ENCODE measurements at regions not wholly inside any gene's neighbourhood (a gene's known extent, or its start where the extent isn't known, plus 50 kb on each side); places are given as distances from the start of the nearest gene placed in this dataset.

DNA sequence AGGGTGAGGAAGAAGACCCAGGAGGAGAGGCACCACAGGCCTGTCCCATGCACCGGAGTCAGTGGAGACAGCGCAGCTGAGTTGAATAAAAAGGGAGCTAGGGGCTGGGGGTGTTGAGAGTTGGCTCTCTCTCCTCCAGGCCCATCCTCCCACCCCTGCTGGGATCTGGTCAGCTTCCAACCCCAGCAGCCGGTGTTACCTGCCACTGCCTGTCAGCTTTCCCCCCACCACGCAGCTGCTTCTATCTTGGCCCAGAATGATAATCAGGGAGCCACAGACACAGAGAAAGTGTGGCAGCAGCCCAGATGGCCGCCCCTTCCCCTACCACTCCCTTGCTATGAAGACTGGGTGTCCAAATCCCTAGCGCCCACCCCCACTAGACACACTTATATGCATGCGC lies 120.6 kb upstream of the RPL38 start:
- no peak overlapping the region for H3K4me3 ChIP-seq
- TF ChIP-seq, protein P1, sequence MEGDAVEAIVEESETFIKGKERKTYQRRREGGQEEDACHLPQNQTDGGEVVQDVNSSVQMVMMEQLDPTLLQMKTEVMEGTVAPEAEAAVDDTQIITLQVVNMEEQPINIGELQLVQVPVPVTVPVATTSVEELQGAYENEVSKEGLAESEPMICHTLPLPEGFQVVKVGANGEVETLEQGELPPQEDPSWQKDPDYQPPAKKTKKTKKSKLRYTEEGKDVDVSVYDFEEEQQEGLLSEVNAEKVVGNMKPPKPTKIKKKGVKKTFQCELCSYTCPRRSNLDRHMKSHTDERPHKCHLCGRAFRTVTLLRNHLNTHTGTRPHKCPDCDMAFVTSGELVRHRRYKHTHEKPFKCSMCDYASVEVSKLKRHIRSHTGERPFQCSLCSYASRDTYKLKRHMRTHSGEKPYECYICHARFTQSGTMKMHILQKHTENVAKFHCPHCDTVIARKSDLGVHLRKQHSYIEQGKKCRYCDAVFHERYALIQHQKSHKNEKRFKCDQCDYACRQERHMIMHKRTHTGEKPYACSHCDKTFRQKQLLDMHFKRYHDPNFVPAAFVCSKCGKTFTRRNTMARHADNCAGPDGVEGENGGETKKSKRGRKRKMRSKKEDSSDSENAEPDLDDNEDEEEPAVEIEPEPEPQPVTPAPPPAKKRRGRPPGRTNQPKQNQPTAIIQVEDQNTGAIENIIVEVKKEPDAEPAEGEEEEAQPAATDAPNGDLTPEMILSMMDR (IDR thresholded peaks at IDR 0.05) = no peak
- intact Hi-C loops (cut with DNase I) = no loop called here
- no peaks in the 10 kb centered on the region for H3K9me3 ChIP-seq
- H3K4me1 ChIP-seq = no peaks in the 10 kb centered on the region
- ATAC-seq (no peak), DNase-seq (no peak)
- WGBS, 3 donors = 46 to 60% (median 57%) methylated on average over 7 of the region's 7 CpGs
- peaks cover 0 to 42% (median 21%) of the 10 kb centered on the region in 3 donors for H3K27me3 ChIP-seq (ENCODE audit: insufficient read depth in 3 of 3, low read length in 2 of 3)
- no peaks in the 10 kb centered on the region for H3K36me3 ChIP-seq (ENCODE audit: insufficient read depth in 1 of 2, low read depth in 1 of 2)
- no peak overlapping the region for H3K27ac ChIP-seq

GRCh38 chr17:74083321-74083720 lies 120.2 kb upstream of the RPL38 start:
- H3K9me3 ChIP-seq = no peaks in the 10 kb centered on the region
- no peak overlapping the region for H3K4me3 ChIP-seq
- intact Hi-C loops (cut with DNase I) = no loop called here
- H3K27ac ChIP-seq = no peak overlapping the region
- no peak for ATAC-seq
- H3K4me1 ChIP-seq = no peaks in the 10 kb centered on the region
- no peaks in the 10 kb centered on the region for H3K36me3 ChIP-seq (ENCODE audit: insufficient read depth in 1 of 2, low read depth in 1 of 2)
- TF ChIP-seq, protein P1 (IDR thresholded peaks at IDR 0.05) = no peak
- H3K27me3 ChIP-seq (ENCODE audit: insufficient read depth in 3 of 3, low read length in 2 of 3) = peaks cover 0 to 41% (median 18%) of the 10 kb centered on the region in 3 donors
- no peak for DNase-seq
- 79 to 83% (median 81%) methylated on average over 3 of the region's 3 CpGs for WGBS, 3 donors

- Histone ChIP-seq H3K27ac (no peak overlapping the region), H3K27me3 (ENCODE audit: insufficient read depth in 3 of 3, low read length in 2 of 3) (peaks cover 0 to 25% (median 14%) of the 10 kb centered on the region in 3 donors), H3K36me3 (ENCODE audit: insufficient read depth in 1 of 2, low read depth in 1 of 2) (no peaks in the 10 kb centered on the region), H3K4me1 (no peaks in the 10 kb centered on the region), H3K4me3 (no peak overlapping the region), H3K9me3 (no peaks in the 10 kb centered on the region)
- WGBS, 3 donors = 53 to 64% (median 59%) methylated on average over 3 of the region's 3 CpGs
- TF ChIP-seq, protein P1 (IDR thresholded peaks at IDR 0.05) = no peak
- ATAC-seq (no peak), DNase-seq (no peak)
- intact Hi-C loops (cut with DNase I) = no loop called here
Observed at GRCh38 chr17:74085434-74085833, 118.0 kb upstream of the RPL38 start.

GRCh38 chr17:74087002-74087585 lies 116.4 kb upstream of the RPL38 start:
- TF ChIP-seq, protein P1 (IDR thresholded peaks at IDR 0.05) = no peak
- peaks cover 0 to 8% (median 3%) of the 10 kb centered on the region in 3 donors for H3K27me3 ChIP-seq (ENCODE audit: insufficient read depth in 3 of 3, low read length in 2 of 3)
- H3K27ac ChIP-seq = no peak overlapping the region
- H3K9me3 ChIP-seq = no peaks in the 10 kb centered on the region
- ATAC-seq = no peak
- 60 to 67% (median 67%) methylated on average over 9 of the region's 9 CpGs for WGBS, 3 donors
- H3K36me3 ChIP-seq (ENCODE audit: insufficient read depth in 1 of 2, low read depth in 1 of 2) = no peaks in the 10 kb centered on the region
- DNase-seq = no peak
- H3K4me3 ChIP-seq = no peak overlapping the region
- intact Hi-C loops (cut with DNase I) = no loop called here
- H3K4me1 ChIP-seq = no peaks in the 10 kb centered on the region

Measured in psoas muscle (tissue), 7 donors.